GM12878 (cell line): ENCODE measurements at regions not wholly inside any gene's neighbourhood (a gene's known extent, or its start where the extent isn't known, plus 50 kb on each side); places are given as distances from the start of the nearest gene placed in this dataset.

Source experiments
- ATAC-seq: fragments of 200-7000 bp; cut with Tn5 transposase; 3 replicates; pipeline ENCODE4 v1.9.1; 2020; ENCODE audit warnings: mild to moderate bottlenecking, moderate library complexity
- BruUV-seq: library from RNA; stranded (reverse); fragments of 400-500 nt; replicated peaks from 2 replicates; lab custom pipeline; 2021; lab: Mats Ljungman, UMichigan
- CTCF ChIA-PET: fragments of 300-600 bp; sonication (Branson Sonifier 250); formaldehyde crosslinking; extraction: SDS; loops from one replicate; lab custom pipeline; 2021; ENCODE audit warnings: inconsistent platforms; lab: Yijun Ruan, JAX
- POLR2A ChIA-PET: fragments of 350-600 bp; formaldehyde crosslinking; extraction: SDS; loops from one replicate; lab custom pipeline; 2021; ENCODE audit warnings: inconsistent platforms; lab: Charles Lee
- RAD21 ChIA-PET: fragments of 300-600 bp; sonication (Branson Sonifier 250); formaldehyde crosslinking; loops from one replicate; lab custom pipeline; 2023; ENCODE audit warnings: antibody characterized with exemption; ENCODE audit not compliant: unreplicated experiment; lab: Charles Lee
- SMC1A ChIA-PET: fragments of 300-600 bp; sonication (Branson Sonifier 250); formaldehyde crosslinking; loops from one replicate; lab custom pipeline; 2023; ENCODE audit not compliant: unreplicated experiment, uncharacterized antibody; lab: Charles Lee
- DNase-seq: peaks from one replicate; pipeline ENCODE4 v3.0.0-alpha.2; 2011; ENCODE audit warnings: low read depth, low spot score
- FAIRE-seq: peaks from 3 replicates; lab custom pipeline; 2011; peaks lifted over from hg19 to GRCh38; lab: Jason Lieb, UNC
- H2AFZ ChIP-seq: 2 replicates; pipeline ENCODE4 v1.6.0; 2011; ENCODE audit warnings: low read depth, low read length, control low read depth; ENCODE audit not compliant: control insufficient read depth
- H3K27ac ChIP-seq: 2 replicates; pipeline ENCODE4 v1.5.1; 2011; ENCODE audit warnings: control low read depth; ENCODE audit not compliant: control insufficient read depth, insufficient read depth
- H3K27me3 ChIP-seq, 2 experiments: replicated peaks in 1 of 2; 2 replicates each; pipeline versions ENCODE4 v1.6.0 to v1.6.1; 2011; ENCODE audit warnings: low read length in 1 of 2; ENCODE audit not compliant: control insufficient read depth in 2 of 2, insufficient read depth in 2 of 2
- H3K36me3 ChIP-seq, 2 experiments: 2 replicates each; pipeline ENCODE4 v1.5.1; 2011; ENCODE audit warnings: low read length in 1 of 2; ENCODE audit not compliant: control insufficient read depth in 2 of 2, insufficient read depth in 2 of 2
- H3K4me1 ChIP-seq: 2 replicates; pipeline ENCODE4 v1.6.1; 2011; ENCODE audit warnings: mild to moderate bottlenecking, low read length, moderate library complexity, mixed read lengths; ENCODE audit not compliant: control insufficient read depth, insufficient read depth
- H3K4me2 ChIP-seq: 2 replicates; pipeline ENCODE4 v1.6.0; 2011; ENCODE audit warnings: control low read depth; ENCODE audit not compliant: control insufficient read depth, insufficient read depth
- H3K4me3 ChIP-seq: fragments of 200-600 bp; sonication (generic); 2 replicates; pipeline ENCODE4 v1.5.1; 2016
- H3K79me2 ChIP-seq: 2 replicates; pipeline ENCODE4 v1.6.0; 2011; ENCODE audit warnings: low read length; ENCODE audit not compliant: control insufficient read depth, insufficient read depth
- H3K9ac ChIP-seq: 2 replicates; pipeline ENCODE4 v1.8.0; 2011; ENCODE audit warnings: low read length, control low read depth, mixed read lengths; ENCODE audit not compliant: control insufficient read depth, insufficient read depth
- H3K9me3 ChIP-seq: replicated peaks from 3 replicates; pipeline ENCODE4 v1.5.1; 2011; ENCODE audit warnings: mild to moderate bottlenecking, low read length; ENCODE audit not compliant: control insufficient read depth, insufficient read depth
- H4K20me1 ChIP-seq: 2 replicates; pipeline ENCODE4 v1.6.0; 2011; ENCODE audit not compliant: control insufficient read depth, insufficient read depth
- CEBPB ChIP-seq, 2 experiments: fragments of 150-350 bp in 1 of 2; IDR thresholded peaks; 2 replicates each; pipeline ENCODE4 v1.6.1; 2012 to 2014; ENCODE audit warnings: low read depth in 2 of 2, low read length in 2 of 2, borderline replicate concordance in 1 of 2, inconsistent platforms in 1 of 2
- CHD4 ChIP-seq: fragments of 200-600 bp; sonication (generic); IDR thresholded peaks from 2 replicates; pipeline ENCODE4 v1.6.1; 2016; ENCODE audit warnings: mild to moderate bottlenecking
- ETV6 ChIP-seq, 2 experiments: fragments of 450-650 bp in 1 of 2; IDR thresholded peaks in 1 of 2; conservative IDR thresholded peaks in 1 of 2; 2 replicates each; pipeline ENCODE4 v1.6.1; 2014; ENCODE audit warnings: antibody characterized with exemption in 1 of 2, borderline replicate concordance in 1 of 2, low read depth in 1 of 2, mild to moderate bottlenecking in 1 of 2, moderate library complexity in 1 of 2
- GABPA ChIP-seq: IDR thresholded peaks from 2 replicates; pipeline ENCODE4 v1.6.1; 2014; ENCODE audit warnings: antibody characterized with exemption, low read depth, mild to moderate bottlenecking, inconsistent platforms
- HSF1 ChIP-seq: fragments of 150-350 bp; IDR thresholded peaks from 2 replicates; pipeline ENCODE4 v1.6.1; 2014; ENCODE audit warnings: mild to moderate bottlenecking, low read depth, low read length
- KLF5 ChIP-seq: fragments of 450-650 bp; IDR thresholded peaks from 2 replicates; pipeline ENCODE4 v1.6.1; 2014; ENCODE audit warnings: mild to moderate bottlenecking; ENCODE audit not compliant: partially characterized antibody
- NFYA ChIP-seq: IDR thresholded peaks from 2 replicates; pipeline ENCODE4 v1.6.1; 2011; ENCODE audit warnings: low read depth, mild to moderate bottlenecking, low read length, improper control_type of control experiment, borderline replicate concordance
- PML ChIP-seq: IDR thresholded peaks from 2 replicates; pipeline ENCODE4 v1.6.1; 2012; ENCODE audit warnings: low read length, inconsistent platforms
- POLR2A ChIP-seq: IDR thresholded peaks from 2 replicates; pipeline ENCODE4 v1.6.1; 2011; ENCODE audit warnings: low read depth, mild to moderate bottlenecking, low read length
- RUNX3 ChIP-seq: IDR thresholded peaks from 2 replicates; pipeline ENCODE4 v1.6.1; 2012; ENCODE audit warnings: low read length, inconsistent platforms
- WRNIP1 ChIP-seq: IDR thresholded peaks from 2 replicates; pipeline ENCODE4 v1.6.1; 2011; ENCODE audit warnings: low read depth, low read length, improper control_type of control experiment, borderline replicate concordance
- ZNF592 ChIP-seq: fragments of 450-650 bp; IDR thresholded peaks from 2 replicates; pipeline ENCODE4 v1.6.1; 2017; ENCODE audit warnings: mild to moderate bottlenecking, moderate library complexity
- WGBS: methylation state at CpG from one replicate; pipeline ENCODE4 v1.1.6; 2016; ENCODE audit warnings: low lambda C conversion rate; ENCODE audit not compliant: insufficient replicate concordance, insufficient coverage; ENCODE audit errors: missing lambda C conversion rate; 5-methylcytosine and 5-hydroxymethylcytosine counted together
- in situ Hi-C: fragments of 300-500 bp; cut with MboI; formaldehyde crosslinking; loops from 9 replicates; pipeline ENCODE4 v1.14.3; 2018; ENCODE audit warnings: mixed read lengths
- intact Hi-C: fragments of 100-400 bp; cut with micrococcal nuclease; formaldehyde crosslinking; loops from one replicate; pipeline ENCODE4 v1.14.2; 2022; ENCODE audit not compliant: unreplicated experiment

GRCh38 chr1:238530209-238530851 is 639.6 kb upstream of the ZP4 start:
- intact Hi-C loops (no loop called here), in situ Hi-C loops (no loop called here)
- Histone ChIP-seq H3K4me1 (no peaks in the 10 kb centered on the region), H3K4me2 (no peak overlapping the region), H3K9me3 (no peaks in the 10 kb centered on the region; the same call in 1 of the 3 replicates), H2AFZ (no peak overlapping the region), H3K36me3 (no peaks in the 10 kb centered on the region), H3K27me3 (no peaks in the 10 kb centered on the region), H3K79me2 (no peaks in the 10 kb centered on the region), H3K9ac (no peak overlapping the region), H3K27ac (no peak overlapping the region), H4K20me1 (no peaks in the 10 kb centered on the region), H3K4me3 (no peak overlapping the region)
- TF ChIP-seq NFYA = no peak
- no peak for TF ChIP-seq WRNIP1
- ATAC-seq (no peak), DNase-seq (no peak), FAIRE-seq (no peak)
- WGBS = 23% methylated on average over 13 of the region's 13 CpGs
- SMC1A ChIA-PET = no interaction called here
- RAD21 ChIA-PET = no interaction called here
- BruUV-seq = no TSS peak
- POLR2A ChIA-PET = no interaction called here
- CTCF ChIA-PET = interaction anchor here (1.1 kb wide), 1 partner anchor 16 kb away, joined by 3 read pairs; no protein-coding TSS in a partner anchor

- H3K27me3 ChIP-seq = no peaks in the 10 kb centered on the region
- H3K36me3 ChIP-seq = no peaks in the 10 kb centered on the region
- WGBS = 22% methylated on average over 4 of the region's 4 CpGs
- no peak overlapping the region for H3K9ac ChIP-seq
- H2AFZ ChIP-seq = no peak overlapping the region
- ATAC-seq (no peak), DNase-seq (no peak), FAIRE-seq (no peak)
- POLR2A ChIA-PET = no interaction called here
- H3K27ac ChIP-seq = no peak overlapping the region
- in situ Hi-C loops = no loop called here
- no peaks in the 10 kb centered on the region for H3K79me2 ChIP-seq
- H3K4me1 ChIP-seq = no peaks in the 10 kb centered on the region
- H3K4me3 ChIP-seq = no peak overlapping the region
- no peaks in the 10 kb centered on the region; the same call in 2 of the 3 replicates for H3K9me3 ChIP-seq
- no peaks in the 10 kb centered on the region for H4K20me1 ChIP-seq
- TF ChIP-seq POLR2A (no peak), ETV6 (conservative IDR thresholded peaks at IDR 0.05 in 1 of 2, IDR thresholded peaks at IDR 0.05 in 1 of 2; ENCODE audit: borderline replicate concordance in 1 of 2, low read depth in 1 of 2) (no peak), ZNF592 (no peak), CHD4 (no peak), HSF1 (no peak), RUNX3 (no peak), KLF5 (no peak), GABPA (no peak), CEBPB (IDR thresholded peaks at IDR 0.05; ENCODE audit: borderline replicate concordance in 1 of 2, low read depth in 2 of 2, low read length in 2 of 2) (no peak), PML (no peak)
- RAD21 ChIA-PET = no interaction called here
- no peak overlapping the region for H3K4me2 ChIP-seq
- CTCF ChIA-PET = no interaction called here
- SMC1A ChIA-PET = no interaction called here
- no TSS peak for BruUV-seq
- intact Hi-C loops = no loop called here
Measured at GRCh38 chr1:238517711-238518110, 627.0 kb upstream of the ZP4 start.
